NCI-H1436 treated with DMSO at 0.1 percent for 48 hours (cell line): ENCODE measurements at regions not wholly inside any gene's neighbourhood (a gene's known extent, or its start where the extent isn't known, plus 50 kb on each side); places are given as distances from the start of the nearest gene placed in this dataset.

Source experiments
- DNase-seq: peaks from one replicate; lab custom pipeline; 2025; lab: John Stamatoyannopoulos, UW

DNA sequence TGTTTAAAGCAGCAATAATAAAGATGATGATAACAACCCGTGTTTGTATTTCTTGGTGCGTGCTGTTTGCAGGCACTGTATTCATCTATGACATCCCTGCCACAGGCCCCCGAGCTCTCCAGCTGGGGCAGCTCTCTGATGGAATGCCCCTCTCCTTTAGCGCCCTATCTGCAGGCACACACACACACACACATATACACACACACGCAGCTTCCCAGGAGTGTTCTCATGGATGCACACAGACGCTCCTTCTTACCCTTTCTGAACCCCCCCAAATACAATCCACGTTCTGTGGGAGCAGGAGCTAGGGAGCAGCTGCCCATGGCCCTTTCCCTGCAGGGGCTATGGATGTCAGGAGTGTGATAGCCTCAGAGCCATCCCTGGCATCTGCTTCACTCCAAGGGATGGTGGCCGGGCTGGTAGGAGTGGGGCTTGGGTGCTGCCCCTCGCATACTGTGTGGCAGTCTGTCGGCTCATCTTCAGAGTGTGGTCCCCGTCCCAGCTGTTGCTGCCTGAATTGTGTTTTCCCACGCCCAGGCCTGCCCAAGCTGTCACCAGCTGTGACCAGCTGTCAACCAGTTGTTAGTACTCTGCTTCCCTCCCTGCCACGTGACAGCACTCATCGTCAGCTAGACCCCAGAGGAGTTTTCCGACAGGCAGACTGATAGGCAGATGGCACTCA is 50.8 kb upstream of the MYCN start:
- no peak for DNase-seq

- no peak for DNase-seq
Measured at GRCh38 chr2:15890124-15890754, 50.1 kb upstream of the MYCN start.
